ENCODE measurements at regions not wholly inside any gene's neighbourhood (a gene's known extent, or its start where the extent isn't known, plus 50 kb on each side); places are given as distances from the start of the nearest gene placed in this dataset.
"Not testable (repeated sequence)": the region's sequence is repeated elsewhere in the genome, so short reads cannot be mapped to it uniquely, and the experiment has no call there.

DNA sequence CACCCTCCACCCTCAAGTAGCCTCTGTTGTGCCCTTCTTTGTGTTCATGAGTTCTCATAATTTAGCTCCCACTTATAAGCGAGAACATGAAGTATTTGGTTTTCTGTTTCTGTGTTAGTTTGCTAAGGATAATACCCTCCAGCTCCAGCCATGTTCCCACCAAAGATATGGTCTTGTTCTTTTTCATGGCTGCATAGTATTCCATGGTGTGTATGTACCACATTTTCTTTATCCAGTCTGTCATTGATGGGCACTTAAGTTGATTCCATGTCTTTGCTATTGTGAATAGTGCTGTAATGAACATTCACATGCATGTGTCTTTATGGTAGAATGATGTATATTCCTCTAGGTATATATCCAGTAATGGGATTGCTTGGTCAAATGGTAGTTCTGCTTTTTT is 77.8 kb downstream of the FTHL17 start:
- H3K36me3 ChIP-seq (ENCODE audit: control insufficient read depth in 4 of 4, insufficient read depth in 4 of 4, low read length in 3 of 4); H3K4me3 ChIP-seq (ENCODE audit: control insufficient read depth in 1 of 7, extremely low read depth in 1 of 7, insufficient read depth in 4 of 7, low read depth in 2 of 7, low read length in 6 of 7); POLR2A ChIA-PET; CTCF ChIA-PET; DNase-seq; H3K27ac ChIP-seq (ENCODE audit: insufficient read depth in 1 of 2, low read depth in 1 of 2, low read length in 2 of 2, poor library complexity in 1 of 2, severe bottlenecking in 2 of 2); H3K27me3 ChIP-seq (replicated peaks in 2 of 5; ENCODE audit: control insufficient read depth in 4 of 5, insufficient read depth in 5 of 5, low read length in 4 of 5); H3K9me3 ChIP-seq (ENCODE audit: control extremely low read depth in 1 of 5, control insufficient read depth in 4 of 5, insufficient read depth in 2 of 5, low read depth in 1 of 5, low read length in 4 of 5): not testable (repeated sequence)
- no CpG with 5 or more reads among the region's 1 CpG for WGBS (ENCODE audit: insufficient coverage)
- peaks cover 0 to 21% (median 4%) of the 10 kb centered on the region in 4 experiments for H3K4me1 ChIP-seq (ENCODE audit: control extremely low read depth in 1 of 4, control insufficient read depth in 4 of 4, insufficient read depth in 4 of 4, low read length in 3 of 4)

DNA sequence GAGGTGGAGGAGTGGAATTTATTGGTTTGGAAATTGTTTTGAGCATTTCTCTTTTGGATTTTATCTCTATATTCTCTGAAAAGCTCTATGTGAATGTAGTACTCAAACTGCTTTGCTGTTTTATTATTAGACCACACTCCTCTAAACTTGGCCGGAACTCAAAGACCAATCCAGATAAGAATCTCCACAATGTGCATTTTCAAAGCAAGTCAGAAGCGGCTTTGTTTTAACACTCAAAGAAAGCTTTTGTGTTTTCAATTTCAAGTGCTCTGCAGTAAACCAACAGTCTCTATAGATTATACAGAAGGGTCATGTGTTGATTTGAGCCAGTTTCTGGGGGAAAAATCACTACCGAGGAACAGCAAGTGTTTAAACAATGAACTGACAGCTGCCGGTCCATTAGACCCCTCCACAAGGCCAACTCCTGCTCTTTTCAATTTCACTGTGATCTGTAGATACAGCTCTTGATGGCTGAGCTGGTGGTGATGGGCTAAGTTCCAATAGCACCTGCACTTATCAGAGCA is 79.4 kb downstream of the FTHL17 start:
- POLR2A ChIA-PET = no interaction called here
- peaks cover 4 to 21% (median 5%) of the 10 kb centered on the region in 4 experiments for H3K4me1 ChIP-seq (ENCODE audit: control extremely low read depth in 1 of 4, control insufficient read depth in 4 of 4, insufficient read depth in 4 of 4, low read length in 3 of 4)
- no peak overlapping the region for H3K27ac ChIP-seq (ENCODE audit: insufficient read depth in 1 of 2, low read depth in 1 of 2, low read length in 2 of 2, poor library complexity in 1 of 2, severe bottlenecking in 2 of 2)
- WGBS (ENCODE audit: insufficient coverage) = 30% methylated on average over 2 of the region's 4 CpGs
- H3K4me3 ChIP-seq (ENCODE audit: control insufficient read depth in 1 of 7, extremely low read depth in 1 of 7, insufficient read depth in 4 of 7, low read depth in 2 of 7, low read length in 6 of 7) = no peak overlapping the region
- DNase-seq = peak in 2 of 3 donors; percentile 38 to 52
- H3K27me3 ChIP-seq (replicated peaks in 2 of 5; ENCODE audit: control insufficient read depth in 4 of 5, insufficient read depth in 5 of 5, low read length in 4 of 5) = no peaks in the 10 kb centered on the region
- H3K9me3 ChIP-seq (ENCODE audit: control extremely low read depth in 1 of 5, control insufficient read depth in 4 of 5, insufficient read depth in 2 of 5, low read depth in 1 of 5, low read length in 4 of 5) = no peaks in the 10 kb centered on the region
- no peaks in the 10 kb centered on the region for H3K36me3 ChIP-seq (ENCODE audit: control insufficient read depth in 4 of 4, insufficient read depth in 4 of 4, low read length in 3 of 4)
- CTCF ChIA-PET = no interaction called here

- no peaks in the 10 kb centered on the region for H3K9me3 ChIP-seq (ENCODE audit: control extremely low read depth in 1 of 5, control insufficient read depth in 4 of 5, insufficient read depth in 2 of 5, low read depth in 1 of 5, low read length in 4 of 5)
- no peaks in the 10 kb centered on the region for H3K36me3 ChIP-seq (ENCODE audit: control insufficient read depth in 4 of 4, insufficient read depth in 4 of 4, low read length in 3 of 4)
- no CpG with 5 or more reads among the region's 2 CpGs for WGBS (ENCODE audit: insufficient coverage)
- no peak overlapping the region for H3K27ac ChIP-seq (ENCODE audit: insufficient read depth in 1 of 2, low read depth in 1 of 2, low read length in 2 of 2, poor library complexity in 1 of 2, severe bottlenecking in 2 of 2)
- H3K27me3 ChIP-seq (replicated peaks in 2 of 5; ENCODE audit: control insufficient read depth in 4 of 5, insufficient read depth in 5 of 5, low read length in 4 of 5) = no peaks in the 10 kb centered on the region
- CTCF ChIA-PET = no interaction called here
- POLR2A ChIA-PET = no interaction called here
- no peak for DNase-seq
- H3K4me3 ChIP-seq (ENCODE audit: control insufficient read depth in 1 of 7, extremely low read depth in 1 of 7, insufficient read depth in 4 of 7, low read depth in 2 of 7, low read length in 6 of 7) = no peak overlapping the region
- peaks cover 4 to 21% (median 5%) of the 10 kb centered on the region in 4 experiments for H3K4me1 ChIP-seq (ENCODE audit: control extremely low read depth in 1 of 4, control insufficient read depth in 4 of 4, insufficient read depth in 4 of 4, low read length in 3 of 4)
Measured at GRCh38 chrX:30990361-30990760, 81.5 kb downstream of the FTHL17 start.

- 18% methylated on average over 2 of the region's 3 CpGs for WGBS (ENCODE audit: insufficient coverage)
- H3K27me3 ChIP-seq (replicated peaks in 2 of 5; ENCODE audit: control insufficient read depth in 4 of 5, insufficient read depth in 5 of 5, low read length in 4 of 5) = no peaks in the 10 kb centered on the region
- ChIA-PET POLR2A (interaction anchor here (0.6 kb wide), 1 partner anchor 117 kb away, joined by 3 read pairs; no protein-coding TSS in a partner anchor), CTCF (interaction anchor here (0.6 to 1.0 kb wide), 3 partner anchors 11 to 114 kb away, joined by 3 read pairs; no protein-coding TSS in a partner anchor)
- peak overlapping the region in 1 of 2 experiments; percentile 25 for H3K27ac ChIP-seq (ENCODE audit: insufficient read depth in 1 of 2, low read depth in 1 of 2, low read length in 2 of 2, poor library complexity in 1 of 2, severe bottlenecking in 2 of 2)
- no peak overlapping the region for H3K4me3 ChIP-seq (ENCODE audit: control insufficient read depth in 1 of 7, extremely low read depth in 1 of 7, insufficient read depth in 4 of 7, low read depth in 2 of 7, low read length in 6 of 7)
- peaks cover 0 to 11% (median 5%) of the 10 kb centered on the region in 4 experiments for H3K4me1 ChIP-seq (ENCODE audit: control extremely low read depth in 1 of 4, control insufficient read depth in 4 of 4, insufficient read depth in 4 of 4, low read length in 3 of 4)
- no peaks in the 10 kb centered on the region for H3K9me3 ChIP-seq (ENCODE audit: control extremely low read depth in 1 of 5, control insufficient read depth in 4 of 5, insufficient read depth in 2 of 5, low read depth in 1 of 5, low read length in 4 of 5)
- H3K36me3 ChIP-seq (ENCODE audit: control insufficient read depth in 4 of 4, insufficient read depth in 4 of 4, low read length in 3 of 4) = no peaks in the 10 kb centered on the region
- peak; percentile 41 to 89 (median 81) for DNase-seq
Measured at GRCh38 chrX:30982467-30982866, 89.4 kb downstream of the FTHL17 start.

- 67% methylated on average over 2 of the region's 2 CpGs for WGBS (ENCODE audit: insufficient coverage)
- H3K27me3 ChIP-seq (replicated peaks in 2 of 5; ENCODE audit: control insufficient read depth in 4 of 5, insufficient read depth in 5 of 5, low read length in 4 of 5) = no peaks in the 10 kb centered on the region
- peak in 2 of 3 donors; percentile 33 to 50 for DNase-seq
- no peaks in the 10 kb centered on the region for H3K36me3 ChIP-seq (ENCODE audit: control insufficient read depth in 4 of 4, insufficient read depth in 4 of 4, low read length in 3 of 4)
- no peak overlapping the region for H3K4me3 ChIP-seq (ENCODE audit: control insufficient read depth in 1 of 7, extremely low read depth in 1 of 7, insufficient read depth in 4 of 7, low read depth in 2 of 7, low read length in 6 of 7)
- H3K4me1 ChIP-seq (ENCODE audit: control extremely low read depth in 1 of 4, control insufficient read depth in 4 of 4, insufficient read depth in 4 of 4, low read length in 3 of 4) = peaks cover 0 to 11% (median 5%) of the 10 kb centered on the region in 4 experiments
- no peaks in the 10 kb centered on the region for H3K9me3 ChIP-seq (ENCODE audit: control extremely low read depth in 1 of 5, control insufficient read depth in 4 of 5, insufficient read depth in 2 of 5, low read depth in 1 of 5, low read length in 4 of 5)
- ChIA-PET POLR2A (no interaction called here), CTCF (interaction anchor here (1.0 kb wide), 1 partner anchor 55 kb away, joined by 3 read pairs; no protein-coding TSS in a partner anchor)
- H3K27ac ChIP-seq (ENCODE audit: insufficient read depth in 1 of 2, low read depth in 1 of 2, low read length in 2 of 2, poor library complexity in 1 of 2, severe bottlenecking in 2 of 2) = no peak overlapping the region
Measured at GRCh38 chrX:30981968-30982367, 89.9 kb downstream of the FTHL17 start.

- peaks cover 0 to 4% (median 0%) of the 10 kb centered on the region in 5 experiments for H3K27me3 ChIP-seq (replicated peaks in 2 of 5; ENCODE audit: control insufficient read depth in 4 of 5, insufficient read depth in 5 of 5, low read length in 4 of 5)
- H3K4me3 ChIP-seq (ENCODE audit: control insufficient read depth in 1 of 7, extremely low read depth in 1 of 7, insufficient read depth in 4 of 7, low read depth in 2 of 7, low read length in 6 of 7) = no peak overlapping the region
- 67% methylated on average over 1 of the region's 1 CpG for WGBS (ENCODE audit: insufficient coverage)
- no peak for DNase-seq
- H3K9me3 ChIP-seq (ENCODE audit: control extremely low read depth in 1 of 5, control insufficient read depth in 4 of 5, insufficient read depth in 2 of 5, low read depth in 1 of 5, low read length in 4 of 5) = no peaks in the 10 kb centered on the region
- H3K4me1 ChIP-seq (ENCODE audit: control extremely low read depth in 1 of 4, control insufficient read depth in 4 of 4, insufficient read depth in 4 of 4, low read length in 3 of 4) = peaks cover 0 to 11% (median 5%) of the 10 kb centered on the region in 4 experiments
- no peaks in the 10 kb centered on the region for H3K36me3 ChIP-seq (ENCODE audit: control insufficient read depth in 4 of 4, insufficient read depth in 4 of 4, low read length in 3 of 4)
- ChIA-PET POLR2A (no interaction called here), CTCF (interaction anchor here (1.0 kb wide), 1 partner anchor 8 kb away, joined by 3 read pairs; no protein-coding TSS in a partner anchor)
- no peak overlapping the region for H3K27ac ChIP-seq (ENCODE audit: insufficient read depth in 1 of 2, low read depth in 1 of 2, low read length in 2 of 2, poor library complexity in 1 of 2, severe bottlenecking in 2 of 2)
Measured at GRCh38 chrX:30979271-30979670, 90.2 kb upstream of the TAB3 start.

- ChIA-PET POLR2A (no interaction called here), CTCF (no interaction called here)
- no peaks in the 10 kb centered on the region for H3K9me3 ChIP-seq (ENCODE audit: control extremely low read depth in 1 of 5, control insufficient read depth in 4 of 5, insufficient read depth in 2 of 5, low read depth in 1 of 5, low read length in 4 of 5)
- DNase-seq = no peak
- no peaks in the 10 kb centered on the region for H3K36me3 ChIP-seq (ENCODE audit: control insufficient read depth in 4 of 4, insufficient read depth in 4 of 4, low read length in 3 of 4)
- H3K27ac ChIP-seq (ENCODE audit: insufficient read depth in 1 of 2, low read depth in 1 of 2, low read length in 2 of 2, poor library complexity in 1 of 2, severe bottlenecking in 2 of 2) = no peak overlapping the region
- peaks cover 0 to 5% (median 2%) of the 10 kb centered on the region in 4 experiments for H3K4me1 ChIP-seq (ENCODE audit: control extremely low read depth in 1 of 4, control insufficient read depth in 4 of 4, insufficient read depth in 4 of 4, low read length in 3 of 4)
- no peak overlapping the region for H3K4me3 ChIP-seq (ENCODE audit: control insufficient read depth in 1 of 7, extremely low read depth in 1 of 7, insufficient read depth in 4 of 7, low read depth in 2 of 7, low read length in 6 of 7)
- H3K27me3 ChIP-seq (replicated peaks in 2 of 5; ENCODE audit: control insufficient read depth in 4 of 5, insufficient read depth in 5 of 5, low read length in 4 of 5) = peaks cover 0 to 4% (median 0%) of the 10 kb centered on the region in 5 experiments
Measured at GRCh38 chrX:30975467-30975866, 86.4 kb upstream of the TAB3 start.
